ENCODE measurements at regions not wholly inside any gene's neighbourhood (a gene's known extent, or its start where the extent isn't known, plus 50 kb on each side); places are given as distances from the start of the nearest gene placed in this dataset.
"Not testable (repeated sequence)": the region's sequence is repeated elsewhere in the genome, so short reads cannot be mapped to it uniquely, and the experiment has no call there.

- DNase-seq: no peak
Observed at GRCh38 chr6:14546036-14546435, 428.5 kb downstream of the CD83 start.

GRCh38 chr6:14547284-14547998 lies 429.9 kb downstream of the CD83 start:
- no peak for DNase-seq

- no peak for DNase-seq
Observed at GRCh38 chr6:14549304-14549770, 431.8 kb downstream of the CD83 start.

- DNase-seq: no peak
Observed at GRCh38 chr6:14549871-14550270, 432.3 kb downstream of the CD83 start.

GRCh38 chr6:14550410-14550809 lies 432.8 kb downstream of the CD83 start:
- DNase-seq: no peak

GRCh38 chr6:14550822-14551221 lies 433.2 kb downstream of the CD83 start:
- no peak for DNase-seq

GRCh38 chr6:14551601-14552000 lies 434.0 kb downstream of the CD83 start:
- DNase-seq: not testable (repeated sequence)

- no peak for DNase-seq
Observed at GRCh38 chr6:14552891-14553290, 435.3 kb downstream of the CD83 start.

- DNase-seq: no peak
Observed at GRCh38 chr6:14553515-14553914, 435.9 kb downstream of the CD83 start.

GRCh38 chr6:14555804-14556203 lies 438.2 kb downstream of the CD83 start:
- no peak for DNase-seq

GRCh38 chr6:14559746-14560536 lies 442.4 kb downstream of the CD83 start:
- DNase-seq: no peak

GRCh38 chr6:14561563-14561962 lies 444.0 kb downstream of the CD83 start:
- DNase-seq: not testable (repeated sequence)

GRCh38 chr6:14567842-14568241 lies 450.3 kb downstream of the CD83 start:
- DNase-seq: no peak

GRCh38 chr6:14569394-14569793 lies 451.8 kb downstream of the CD83 start:
- no peak for DNase-seq

GRCh38 chr6:14569874-14570273 lies 452.3 kb downstream of the CD83 start:
- not testable (repeated sequence) for DNase-seq

- no peak for DNase-seq
Observed at GRCh38 chr6:14571001-14571400, 453.4 kb downstream of the CD83 start.

GRCh38 chr6:14571746-14572145 lies 454.2 kb downstream of the CD83 start:
- no peak for DNase-seq

- peak; percentile 77 for DNase-seq
Observed at GRCh38 chr6:14573267-14573666, 455.7 kb downstream of the CD83 start.

GRCh38 chr6:14573703-14574290 lies 456.2 kb downstream of the CD83 start:
- peak; percentile 67 for DNase-seq

GRCh38 chr6:14575961-14576360 lies 458.4 kb downstream of the CD83 start:
- DNase-seq: no peak

- no peak for DNase-seq
Observed at GRCh38 chr6:14578994-14579393, 461.4 kb downstream of the CD83 start.

- DNase-seq: no peak
Observed at GRCh38 chr6:14582749-14583148, 465.2 kb downstream of the CD83 start.

- DNase-seq: no peak
Observed at GRCh38 chr6:14583826-14584225, 466.3 kb downstream of the CD83 start.

- DNase-seq: no peak
Observed at GRCh38 chr6:14584450-14584849, 466.9 kb downstream of the CD83 start.
